ENCODE measurements at regions not wholly inside any gene's neighbourhood (a gene's known extent, or its start where the extent isn't known, plus 50 kb on each side); places are given as distances from the start of the nearest gene placed in this dataset.

DNA sequence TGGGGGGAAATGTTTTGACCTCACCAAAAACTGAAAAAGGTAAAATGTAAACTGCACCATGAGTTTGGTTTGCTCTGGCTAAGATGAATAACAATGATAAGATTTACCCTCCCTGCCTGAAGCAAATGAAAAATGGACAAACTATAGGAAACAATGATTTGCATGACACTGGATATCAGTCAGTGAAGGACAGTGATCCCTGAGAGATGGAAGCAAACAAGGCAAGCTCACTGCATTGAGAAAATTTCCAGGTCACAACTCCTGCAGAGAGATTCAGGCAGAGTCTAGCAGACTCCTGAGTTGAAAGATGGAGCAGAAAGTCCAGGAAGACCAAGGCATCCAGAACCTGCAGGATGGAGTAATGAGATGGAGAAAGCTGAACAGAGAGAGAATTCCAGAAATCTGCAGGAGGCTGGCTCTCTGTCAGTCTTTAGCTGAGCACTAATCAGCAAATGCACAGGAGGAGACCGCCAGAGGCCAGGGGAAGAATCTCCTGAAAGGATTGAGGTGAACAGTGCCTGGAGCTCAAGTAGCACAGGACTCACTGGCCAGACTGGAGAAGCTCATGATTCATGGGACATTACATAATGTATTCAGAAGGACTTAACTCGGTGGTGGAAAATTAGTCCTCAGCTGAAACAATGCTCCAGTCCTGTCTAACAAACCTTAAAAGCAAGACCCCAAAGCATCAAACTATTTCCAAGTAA is 51.2 kb upstream of the PALS2 start:
- DNase-seq (ENCODE audit: low read depth, low spot score) = no peak
